Activated naive CD4-positive, alpha-beta T cell treated with anti-CD3 and anti-CD28 coated beads for 36 hours (primary cell): ENCODE measurements at regions not wholly inside any gene's neighbourhood (a gene's known extent, or its start where the extent isn't known, plus 50 kb on each side); places are given as distances from the start of the nearest gene placed in this dataset.
"Not testable (repeated sequence)": the region's sequence is repeated elsewhere in the genome, so short reads cannot be mapped to it uniquely, and the experiment has no call there.

Experiments used
- CTCF ChIA-PET: fragments of 350-600 bp; sonication (Branson Sonifier 250); formaldehyde crosslinking; loops from one replicate; lab custom pipeline; 2021; ENCODE audit warnings: antibody characterized with exemption; lab: Charles Lee
- DNase-seq: peaks from one replicate; pipeline ENCODE4 v3.0.0-alpha.2; 2020
- H3K27ac Mint-ChIP-seq: one replicate; pipeline ENCODE4 v1.8.0; 2021; ENCODE audit warnings: mild to moderate bottlenecking, mixed read lengths
- H3K27me3 Mint-ChIP-seq: one replicate; pipeline ENCODE4 v1.8.0; 2021; ENCODE audit warnings: low read depth, mixed read lengths
- H3K36me3 Mint-ChIP-seq: one replicate; pipeline ENCODE4 v1.8.0; 2021; ENCODE audit warnings: low read depth, mixed read lengths
- H3K4me1 Mint-ChIP-seq: one replicate; pipeline ENCODE4 v1.8.0; 2021; ENCODE audit warnings: low read depth, mixed read lengths
- H3K4me3 Mint-ChIP-seq: one replicate; pipeline ENCODE4 v1.8.0; 2021; ENCODE audit warnings: mild to moderate bottlenecking, moderate library complexity, mixed read lengths
- H3K9me3 Mint-ChIP-seq: one replicate; pipeline ENCODE4 v1.8.0; 2021; ENCODE audit warnings: mixed read lengths
- intact Hi-C: fragments of 100-400 bp; cut with micrococcal nuclease; formaldehyde crosslinking; loops from one replicate; pipeline ENCODE4 v1.15.1; 2023

- Mint-ChIP-seq H3K9me3 (peaks cover 15% of the 10 kb centered on the region), H3K4me3 (no peak overlapping the region), H3K27ac (no peak overlapping the region), H3K4me1 (no peaks in the 10 kb centered on the region), H3K27me3 (no peaks in the 10 kb centered on the region), H3K36me3 (no peaks in the 10 kb centered on the region)
- intact Hi-C loops: no loop called here
- CTCF ChIA-PET: no interaction called here
- DNase-seq: no peak
Measured at GRCh38 chr5:130797303-130797702, 367.8 kb downstream of the HINT1 start.

GRCh38 chr5:130796902-130797301 lies 368.2 kb downstream of the HINT1 start:
- CTCF ChIA-PET: no interaction called here
- Mint-ChIP-seq H3K9me3 (peaks cover 12% of the 10 kb centered on the region), H3K27me3 (no peaks in the 10 kb centered on the region), H3K4me3 (no peak overlapping the region), H3K27ac (no peak overlapping the region), H3K4me1 (no peaks in the 10 kb centered on the region), H3K36me3 (no peaks in the 10 kb centered on the region)
- intact Hi-C loops: no loop called here
- DNase-seq: no peak

DNA sequence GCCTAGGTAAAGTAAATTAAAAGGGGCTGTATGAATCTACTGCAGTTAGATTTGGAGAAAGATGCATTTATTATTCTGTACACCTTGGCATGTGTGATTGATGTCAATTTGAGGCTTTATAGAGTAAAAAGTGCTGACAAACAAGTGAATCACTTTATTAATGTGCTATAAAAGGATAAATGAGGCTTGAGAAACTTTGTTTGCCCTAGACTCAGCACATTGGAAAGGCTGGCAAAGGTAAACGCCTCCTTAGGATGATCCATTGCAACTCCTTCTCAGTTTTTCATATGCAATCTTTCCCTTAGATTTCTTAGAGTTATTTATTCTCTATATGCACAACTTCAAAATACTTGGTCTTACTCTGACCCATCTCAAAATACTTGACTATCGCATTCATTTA lies 369.0 kb downstream of the HINT1 start:
- no peaks in the 10 kb centered on the region for H3K4me1 Mint-ChIP-seq
- no peak overlapping the region for H3K27ac Mint-ChIP-seq
- intact Hi-C loops: no loop called here
- CTCF ChIA-PET: no interaction called here
- H3K4me3 Mint-ChIP-seq: no peak overlapping the region
- peaks cover 9% of the 10 kb centered on the region for H3K9me3 Mint-ChIP-seq
- DNase-seq: no peak
- H3K27me3 Mint-ChIP-seq: no peaks in the 10 kb centered on the region
- no peaks in the 10 kb centered on the region for H3K36me3 Mint-ChIP-seq

DNA sequence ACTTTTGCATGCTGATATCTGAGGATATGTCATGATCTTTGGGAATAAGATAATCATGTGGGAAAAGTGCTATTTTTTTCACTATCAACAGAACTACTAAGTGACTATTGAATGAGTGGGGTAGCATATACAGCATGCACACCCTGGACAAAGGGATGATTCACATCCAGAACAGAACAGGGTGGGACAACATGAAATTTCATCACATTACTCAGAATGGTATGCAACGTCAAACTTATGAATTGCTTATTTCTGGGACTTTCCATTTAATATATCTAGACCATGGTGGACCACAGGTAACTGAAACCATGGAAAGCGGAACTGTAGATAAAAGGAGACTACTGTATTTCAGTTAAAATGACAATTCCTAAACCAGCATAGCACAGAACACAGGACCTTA lies 370.0 kb downstream of the HINT1 start:
- H3K27me3 Mint-ChIP-seq: no peaks in the 10 kb centered on the region
- no peak for DNase-seq
- no peak overlapping the region for H3K27ac Mint-ChIP-seq
- no peaks in the 10 kb centered on the region for H3K36me3 Mint-ChIP-seq
- CTCF ChIA-PET: no interaction called here
- no peaks in the 10 kb centered on the region for H3K4me1 Mint-ChIP-seq
- intact Hi-C loops: no loop called here
- no peak overlapping the region for H3K4me3 Mint-ChIP-seq
- H3K9me3 Mint-ChIP-seq: peaks cover 7% of the 10 kb centered on the region

- CTCF ChIA-PET: no interaction called here
- H3K36me3 Mint-ChIP-seq: no peaks in the 10 kb centered on the region
- DNase-seq: no peak
- no peak overlapping the region for H3K27ac Mint-ChIP-seq
- intact Hi-C loops: no loop called here
- H3K9me3 Mint-ChIP-seq: no peaks in the 10 kb centered on the region
- peaks cover 11% of the 10 kb centered on the region for H3K27me3 Mint-ChIP-seq
- H3K4me1 Mint-ChIP-seq: no peaks in the 10 kb centered on the region
- H3K4me3 Mint-ChIP-seq: no peak overlapping the region
Measured at GRCh38 chr5:130777794-130778193, 387.3 kb downstream of the HINT1 start.

GRCh38 chr5:130773813-130774212 lies 391.2 kb downstream of the HINT1 start:
- no peak overlapping the region for H3K27ac Mint-ChIP-seq
- CTCF ChIA-PET: no interaction called here
- no peaks in the 10 kb centered on the region for H3K36me3 Mint-ChIP-seq
- DNase-seq: no peak
- H3K9me3 Mint-ChIP-seq: no peaks in the 10 kb centered on the region
- H3K27me3 Mint-ChIP-seq: peaks cover 16% of the 10 kb centered on the region
- H3K4me3 Mint-ChIP-seq: no peak overlapping the region
- intact Hi-C loops: no loop called here
- H3K4me1 Mint-ChIP-seq: no peaks in the 10 kb centered on the region

- H3K4me1 Mint-ChIP-seq: no peaks in the 10 kb centered on the region
- no peaks in the 10 kb centered on the region for H3K36me3 Mint-ChIP-seq
- no peak for DNase-seq
- no peak overlapping the region for H3K4me3 Mint-ChIP-seq
- H3K27me3 Mint-ChIP-seq: peaks cover 10% of the 10 kb centered on the region
- H3K27ac Mint-ChIP-seq: no peak overlapping the region
- H3K9me3 Mint-ChIP-seq: no peaks in the 10 kb centered on the region
- intact Hi-C loops: no loop called here
- CTCF ChIA-PET: no interaction called here
Measured at GRCh38 chr5:130762031-130762430, 403.0 kb downstream of the HINT1 start.

DNA sequence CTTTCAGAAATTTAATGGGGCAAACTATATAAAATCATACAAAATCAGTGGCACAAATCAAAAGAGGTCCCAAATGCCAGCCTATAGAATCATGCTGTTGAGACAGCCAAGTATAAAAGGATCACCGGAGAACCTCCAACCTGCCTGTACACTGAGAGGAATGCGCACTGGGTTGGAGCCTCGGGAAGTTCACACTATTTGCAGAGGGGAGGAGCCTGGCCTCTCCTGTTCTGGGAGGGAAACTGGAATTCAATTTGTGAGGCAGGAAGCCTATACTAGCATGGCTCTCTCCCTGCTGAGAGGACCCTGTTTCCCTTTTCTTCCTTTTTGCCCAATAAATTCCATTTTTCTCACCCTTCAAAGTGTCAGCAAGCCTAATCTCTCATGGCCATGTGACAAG lies 406.0 kb downstream of the HINT1 start:
- intact Hi-C loops: no loop called here
- Mint-ChIP-seq H3K27ac (no peak overlapping the region), H3K4me3 (no peak overlapping the region), H3K4me1 (no peaks in the 10 kb centered on the region), H3K27me3 (no peaks in the 10 kb centered on the region), H3K36me3 (no peaks in the 10 kb centered on the region), H3K9me3 (no peaks in the 10 kb centered on the region)
- DNase-seq: no peak
- CTCF ChIA-PET: no interaction called here

DNA sequence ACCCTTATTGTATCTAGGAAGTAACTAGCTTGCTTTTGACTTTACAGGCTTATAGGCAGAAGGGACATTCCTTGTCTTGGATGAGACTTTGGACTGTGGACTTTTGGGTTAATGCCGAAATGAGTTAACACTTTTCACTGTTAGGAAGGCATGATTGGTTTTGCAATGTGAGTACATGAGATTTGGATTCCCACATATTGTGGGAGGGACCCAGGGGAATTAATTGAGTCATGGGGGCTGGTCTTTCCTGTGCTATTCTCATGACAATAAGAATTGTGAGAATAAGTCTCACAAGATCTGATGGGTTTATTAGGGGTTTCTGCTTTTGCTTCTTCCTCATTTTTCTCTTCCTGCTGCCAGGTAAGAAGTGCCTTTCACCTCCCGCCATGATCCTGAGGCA lies 417.5 kb downstream of the HINT1 start:
- H3K4me1 Mint-ChIP-seq: no peaks in the 10 kb centered on the region
- peaks cover 9% of the 10 kb centered on the region for H3K27me3 Mint-ChIP-seq
- H3K9me3 Mint-ChIP-seq: peaks cover 6% of the 10 kb centered on the region
- H3K36me3 Mint-ChIP-seq: no peaks in the 10 kb centered on the region
- CTCF ChIA-PET: no interaction called here
- intact Hi-C loops: no loop called here
- H3K4me3 Mint-ChIP-seq: no peak overlapping the region
- H3K27ac Mint-ChIP-seq: no peak overlapping the region
- DNase-seq: no peak

DNA sequence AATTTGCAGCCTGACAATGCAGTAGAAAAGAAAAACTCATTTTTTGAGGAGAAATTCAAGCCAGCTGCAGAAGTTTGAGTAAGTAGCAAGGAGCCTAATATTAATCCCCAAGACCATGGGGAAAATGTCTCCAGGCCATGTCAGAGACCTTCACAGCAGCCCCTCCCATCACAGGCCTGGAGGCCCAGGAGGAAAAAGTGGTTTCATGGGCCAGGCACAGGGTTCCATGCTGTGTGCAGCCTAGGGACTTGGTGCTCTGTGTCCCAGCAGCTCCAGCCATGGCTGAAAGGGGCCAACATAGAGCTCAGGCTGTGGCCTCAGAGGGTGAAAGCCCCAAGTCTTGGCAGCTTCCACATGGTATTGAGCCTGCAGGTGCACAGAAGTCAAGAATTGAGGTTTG lies 418.4 kb downstream of the HINT1 start:
- H3K27me3 Mint-ChIP-seq, H3K4me3 Mint-ChIP-seq, H3K4me1 Mint-ChIP-seq, H3K36me3 Mint-ChIP-seq, DNase-seq, H3K9me3 Mint-ChIP-seq, intact Hi-C loops, CTCF ChIA-PET, H3K27ac Mint-ChIP-seq: not testable (repeated sequence)

- CTCF ChIA-PET: interaction anchor here (0.7 kb wide), 1 partner anchor 928 kb away, joined by 3 read pairs; no protein-coding TSS in a partner anchor
- H3K27ac Mint-ChIP-seq: no peak overlapping the region
- H3K36me3 Mint-ChIP-seq: no peaks in the 10 kb centered on the region
- peaks cover 9% of the 10 kb centered on the region for H3K27me3 Mint-ChIP-seq
- intact Hi-C loops: no loop called here
- peaks cover 9% of the 10 kb centered on the region for H3K9me3 Mint-ChIP-seq
- H3K4me3 Mint-ChIP-seq: no peak overlapping the region
- DNase-seq: no peak
- H3K4me1 Mint-ChIP-seq: no peaks in the 10 kb centered on the region
Measured at GRCh38 chr5:130743092-130743491, 422.0 kb downstream of the HINT1 start.

GRCh38 chr5:130740047-130740569 lies 424.9 kb downstream of the HINT1 start:
- H3K4me1 Mint-ChIP-seq: no peaks in the 10 kb centered on the region
- no peaks in the 10 kb centered on the region for H3K27me3 Mint-ChIP-seq
- peaks cover 3% of the 10 kb centered on the region for H3K9me3 Mint-ChIP-seq

DNA sequence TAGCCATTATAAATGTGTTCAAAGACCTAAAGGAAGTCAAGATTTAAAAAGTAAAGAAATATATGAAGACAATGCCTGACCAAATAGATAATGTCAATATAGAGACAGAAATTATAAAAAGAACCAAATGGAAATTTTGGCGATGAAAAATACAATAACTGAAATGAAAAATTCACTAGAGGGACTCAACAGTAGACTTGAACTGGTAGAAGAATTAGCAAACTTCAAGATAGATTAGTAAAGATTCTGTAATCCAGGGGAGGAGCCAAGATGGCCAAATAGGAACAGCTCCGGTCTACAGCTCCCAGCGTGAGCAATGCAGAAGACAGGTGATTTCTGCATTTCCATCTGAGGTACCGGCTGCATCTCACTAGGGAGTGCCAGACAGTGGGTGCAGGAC lies 433.2 kb downstream of the HINT1 start:
- no peak for DNase-seq
- Mint-ChIP-seq H3K4me3 (no peak overlapping the region), H3K27me3 (no peaks in the 10 kb centered on the region), H3K9me3 (peaks cover 8% of the 10 kb centered on the region), H3K36me3 (no peaks in the 10 kb centered on the region), H3K27ac (no peak overlapping the region), H3K4me1 (no peaks in the 10 kb centered on the region)
- CTCF ChIA-PET: no interaction called here
- intact Hi-C loops: no loop called here

More at GRCh38 chr5:130740047-130740569, 424.9 kb downstream of the HINT1 start:
- intact Hi-C loops: no loop called here
- Mint-ChIP-seq H3K4me3 (no peak overlapping the region), H3K36me3 (no peaks in the 10 kb centered on the region), H3K27ac (no peak overlapping the region)
- no peak for DNase-seq
- CTCF ChIA-PET: no interaction called here
